Middle frontal gyrus (tissue), 1 donor: ENCODE measurements at regions not wholly inside any gene's neighbourhood (a gene's known extent, or its start where the extent isn't known, plus 50 kb on each side); places are given as distances from the start of the nearest gene placed in this dataset.

Source experiments
- DNase-seq: peaks from one replicate; pipeline ENCODE4 v3.0.0-alpha.2; 2015; ENCODE audit warnings: low spot score; ENCODE audit errors: extremely low spot score

- no peak for DNase-seq
These were observed 230.7 kb upstream of the IRX1 start for GRCh38 chr5:3364941-3365340.

- DNase-seq = no peak
These were observed 231.2 kb upstream of the IRX1 start for GRCh38 chr5:3364433-3364832.

- DNase-seq = no peak
These were observed 233.1 kb upstream of the IRX1 start for GRCh38 chr5:3362606-3362910.

GRCh38 chr5:3361811-3362605 is 233.6 kb upstream of the IRX1 start:
- DNase-seq = no peak

GRCh38 chr5:3359642-3360041 is 236.0 kb upstream of the IRX1 start:
- no peak for DNase-seq

GRCh38 chr5:3357291-3357690 is 238.3 kb upstream of the IRX1 start:
- DNase-seq = no peak

- no peak for DNase-seq
These were observed 239.6 kb upstream of the IRX1 start for GRCh38 chr5:3356016-3356415.

GRCh38 chr5:3355126-3355525 is 240.5 kb upstream of the IRX1 start:
- DNase-seq = no peak

GRCh38 chr5:3354606-3355005 is 241.0 kb upstream of the IRX1 start:
- no peak for DNase-seq

- no peak for DNase-seq
These were observed 242.1 kb upstream of the IRX1 start for GRCh38 chr5:3353561-3353960.

GRCh38 chr5:3352711-3353110 is 242.9 kb upstream of the IRX1 start:
- no peak for DNase-seq

- DNase-seq = no peak
These were observed 243.8 kb upstream of the IRX1 start for GRCh38 chr5:3351581-3352442.

- no peak for DNase-seq
These were observed 244.9 kb upstream of the IRX1 start for GRCh38 chr5:3350781-3351180.

GRCh38 chr5:3349704-3350565 is 245.7 kb upstream of the IRX1 start:
- DNase-seq = no peak

GRCh38 chr5:3348576-3349535 is 246.8 kb upstream of the IRX1 start:
- DNase-seq = no peak

- no peak for DNase-seq
These were observed 247.9 kb upstream of the IRX1 start for GRCh38 chr5:3347741-3348140.

- no peak for DNase-seq
These were observed 249.4 kb upstream of the IRX1 start for GRCh38 chr5:3346111-3346820.

- no peak for DNase-seq
These were observed 250.4 kb upstream of the IRX1 start for GRCh38 chr5:3345195-3345594.

GRCh38 chr5:3344671-3345070 is 251.0 kb upstream of the IRX1 start:
- no peak for DNase-seq

GRCh38 chr5:3343911-3344310 is 251.7 kb upstream of the IRX1 start:
- DNase-seq = no peak
